ENCODE measurements at regions not wholly inside any gene's neighbourhood (a gene's known extent, or its start where the extent isn't known, plus 50 kb on each side); places are given as distances from the start of the nearest gene placed in this dataset.

DNA sequence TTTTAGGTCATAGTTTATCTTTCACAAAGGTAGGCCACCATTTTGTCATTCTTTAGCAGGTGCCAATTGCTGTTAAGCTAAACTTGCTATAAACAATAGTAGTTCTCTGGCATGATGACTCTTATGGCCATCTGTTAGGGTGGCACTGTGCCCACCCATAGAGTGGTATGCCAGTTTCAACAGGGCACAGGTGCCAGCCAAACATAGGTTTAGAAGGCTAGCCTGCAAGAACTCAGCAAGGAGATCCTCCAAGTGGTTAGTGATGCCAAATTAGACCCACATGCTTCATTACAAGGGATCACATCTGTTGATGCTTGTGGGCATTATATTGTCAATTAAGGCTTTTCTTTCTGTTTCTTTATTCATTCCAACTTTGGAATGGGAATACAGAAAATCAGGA lies 204.5 kb downstream of the FMR1NB start:
- Histone ChIP-seq H3K79me2 (ENCODE audit: control insufficient read depth, insufficient read depth, low read length) (no peaks in the 10 kb centered on the region), H3K9ac (replicated peaks; ENCODE audit: extremely low read depth, insufficient read depth, low read length) (no peak overlapping the region), H3K4me1 (ENCODE audit: control insufficient read depth, extremely low read depth, insufficient read depth, low read length) (no peaks in the 10 kb centered on the region), H3K27me3 (ENCODE audit: control insufficient read depth in 2 of 2, insufficient read depth in 2 of 2, low read length in 2 of 2) (no peaks in the 10 kb centered on the region), H3K27ac (ENCODE audit: insufficient read depth, low read depth, low read length) (no peak overlapping the region), H3K4me2 (ENCODE audit: insufficient read depth, low read length) (no peak overlapping the region), H3K9me1 (replicated peaks; ENCODE audit: control insufficient read depth, extremely low read depth, insufficient read depth, low read length) (no peaks in the 10 kb centered on the region), H2AFZ (ENCODE audit: low read depth, low read length) (no peak overlapping the region), H3K36me3 (ENCODE audit: control insufficient read depth in 2 of 2, extremely low read depth in 1 of 2, insufficient read depth in 2 of 2, low read length in 2 of 2) (no peaks in the 10 kb centered on the region), H4K20me1 (replicated peaks; ENCODE audit: control insufficient read depth, extremely low read depth, insufficient read depth, low read length) (no peaks in the 10 kb centered on the region), H3K9me3 (replicated peaks; ENCODE audit: control insufficient read depth, insufficient read depth, low read length) (no peaks in the 10 kb centered on the region), H3K4me3 (replicated peaks in 1 of 3; ENCODE audit: insufficient read depth in 1 of 3, low read depth in 1 of 3, low read length in 3 of 3) (no peak overlapping the region)
- no peak for FAIRE-seq
- TF ChIP-seq, protein P1, sequence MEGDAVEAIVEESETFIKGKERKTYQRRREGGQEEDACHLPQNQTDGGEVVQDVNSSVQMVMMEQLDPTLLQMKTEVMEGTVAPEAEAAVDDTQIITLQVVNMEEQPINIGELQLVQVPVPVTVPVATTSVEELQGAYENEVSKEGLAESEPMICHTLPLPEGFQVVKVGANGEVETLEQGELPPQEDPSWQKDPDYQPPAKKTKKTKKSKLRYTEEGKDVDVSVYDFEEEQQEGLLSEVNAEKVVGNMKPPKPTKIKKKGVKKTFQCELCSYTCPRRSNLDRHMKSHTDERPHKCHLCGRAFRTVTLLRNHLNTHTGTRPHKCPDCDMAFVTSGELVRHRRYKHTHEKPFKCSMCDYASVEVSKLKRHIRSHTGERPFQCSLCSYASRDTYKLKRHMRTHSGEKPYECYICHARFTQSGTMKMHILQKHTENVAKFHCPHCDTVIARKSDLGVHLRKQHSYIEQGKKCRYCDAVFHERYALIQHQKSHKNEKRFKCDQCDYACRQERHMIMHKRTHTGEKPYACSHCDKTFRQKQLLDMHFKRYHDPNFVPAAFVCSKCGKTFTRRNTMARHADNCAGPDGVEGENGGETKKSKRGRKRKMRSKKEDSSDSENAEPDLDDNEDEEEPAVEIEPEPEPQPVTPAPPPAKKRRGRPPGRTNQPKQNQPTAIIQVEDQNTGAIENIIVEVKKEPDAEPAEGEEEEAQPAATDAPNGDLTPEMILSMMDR (IDR thresholded peaks at IDR 0.05; ENCODE audit: extremely low read depth in 1 of 2, insufficient read depth in 1 of 2, low read depth in 1 of 2, low read length in 2 of 2) = no peak
- dilution Hi-C loops (cut with MboI; ENCODE audit: extremely low pct_ligation_motif_present, low sequenced_read_pairs) = no loop called here
- intact Hi-C loops (cut with micrococcal nuclease) = no loop called here
- BruUV-seq (replicated peaks) = no TSS peak
- no peak for DNase-seq (ENCODE audit: low read depth, low spot score)
- POLR2A ChIA-PET = no interaction called here
- CTCF ChIA-PET = no interaction called here

DNA sequence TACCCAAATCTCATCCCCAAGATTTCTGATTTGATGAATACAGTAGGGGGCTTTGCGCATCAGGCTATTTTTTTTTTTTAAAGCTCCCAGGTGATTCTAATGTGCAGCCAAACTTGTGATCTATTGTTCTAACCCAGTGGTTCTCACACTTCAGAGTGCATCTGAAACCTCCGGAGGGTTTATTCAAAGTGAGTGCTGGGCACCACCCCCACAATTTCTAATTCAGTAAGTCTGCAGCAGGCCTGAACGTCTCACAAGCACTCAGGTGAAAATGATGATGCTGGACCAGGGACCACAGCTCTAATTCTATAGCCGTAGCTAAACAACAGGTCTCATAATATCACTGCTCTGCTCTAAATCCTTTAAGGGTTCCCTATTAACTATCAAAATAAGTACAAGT lies 211.4 kb downstream of the FMR1NB start:
- Histone ChIP-seq H3K4me3 (replicated peaks in 1 of 3; ENCODE audit: insufficient read depth in 1 of 3, low read depth in 1 of 3, low read length in 3 of 3) (no peak overlapping the region), H4K20me1 (replicated peaks; ENCODE audit: control insufficient read depth, extremely low read depth, insufficient read depth, low read length) (no peaks in the 10 kb centered on the region), H3K27ac (ENCODE audit: insufficient read depth, low read depth, low read length) (no peak overlapping the region), H2AFZ (ENCODE audit: low read depth, low read length) (no peak overlapping the region), H3K9ac (replicated peaks; ENCODE audit: extremely low read depth, insufficient read depth, low read length) (no peak overlapping the region), H3K4me1 (ENCODE audit: control insufficient read depth, extremely low read depth, insufficient read depth, low read length) (no peaks in the 10 kb centered on the region), H3K36me3 (ENCODE audit: control insufficient read depth in 2 of 2, extremely low read depth in 1 of 2, insufficient read depth in 2 of 2, low read length in 2 of 2) (no peaks in the 10 kb centered on the region), H3K9me3 (replicated peaks; ENCODE audit: control insufficient read depth, insufficient read depth, low read length) (no peaks in the 10 kb centered on the region), H3K79me2 (ENCODE audit: control insufficient read depth, insufficient read depth, low read length) (no peaks in the 10 kb centered on the region), H3K9me1 (replicated peaks; ENCODE audit: control insufficient read depth, extremely low read depth, insufficient read depth, low read length) (no peaks in the 10 kb centered on the region), H3K4me2 (ENCODE audit: insufficient read depth, low read length) (no peak overlapping the region), H3K27me3 (ENCODE audit: control insufficient read depth in 2 of 2, insufficient read depth in 2 of 2, low read length in 2 of 2) (no peaks in the 10 kb centered on the region)
- FAIRE-seq (no peak), DNase-seq (ENCODE audit: low read depth, low spot score) (no peak)
- intact Hi-C loops (cut with micrococcal nuclease) = no loop called here
- BruUV-seq (replicated peaks) = no TSS peak
- POLR2A ChIA-PET = no interaction called here
- TF ChIP-seq GATA2 (IDR thresholded peaks at IDR 0.05; ENCODE audit: insufficient read depth, insufficient read length, low read depth, low read length) (no peak), MYC (IDR thresholded peaks at IDR 0.05; ENCODE audit: low read depth, low read length) (no peak), POLR2AphosphoS5 (IDR thresholded peaks at IDR 0.05; ENCODE audit: insufficient read depth, low read depth, low read length) (no peak), EZH2 (IDR thresholded peaks at IDR 0.05; ENCODE audit: borderline replicate concordance, low read depth, low read length, severe bottlenecking) (no peak), FOS (IDR thresholded peaks at IDR 0.05; ENCODE audit: borderline replicate concordance, insufficient read depth, low read length) (no peak), MAX (IDR thresholded peaks at IDR 0.05; ENCODE audit: insufficient read depth, insufficient read length) (no peak), JUN (IDR thresholded peaks at IDR 0.05; ENCODE audit: borderline replicate concordance, insufficient read depth, insufficient read length, low read depth) (no peak), POLR2A (IDR thresholded peaks at IDR 0.05; ENCODE audit: low read depth, low read length) (no peak)
- TF ChIP-seq, protein P1 (IDR thresholded peaks at IDR 0.05; ENCODE audit: extremely low read depth in 1 of 2, insufficient read depth in 1 of 2, low read depth in 1 of 2, low read length in 2 of 2) = no peak
- dilution Hi-C loops (cut with MboI; ENCODE audit: extremely low pct_ligation_motif_present, low sequenced_read_pairs) = no loop called here
- CTCF ChIA-PET = no interaction called here

Measured in endothelial cell of umbilical vein (primary cell).